CD4-positive, alpha-beta T cell treated with Interleukin-6 for 4 hours (primary cell): ENCODE measurements at regions not wholly inside any gene's neighbourhood (a gene's known extent, or its start where the extent isn't known, plus 50 kb on each side); places are given as distances from the start of the nearest gene placed in this dataset.
A peak's percentile ranks its signal among the peaks of the same experiment; 100 is the strongest.

Source experiments
- DNase-seq: peaks from one replicate; pipeline ENCODE4 v3.0.0-alpha.2; 2020; ENCODE audit warnings: mixed read lengths

GRCh38 chr2:62296832-62297623 is 101.1 kb downstream of the B3GNT2 start:
- DNase-seq, result no peak

GRCh38 chr2:62296034-62296831 is 100.3 kb downstream of the B3GNT2 start:
- DNase-seq, result no peak

GRCh38 chr2:62293490-62294271 is 97.8 kb downstream of the B3GNT2 start:
- DNase-seq, result no peak

GRCh38 chr2:62293151-62293489 is 97.2 kb downstream of the B3GNT2 start:
- DNase-seq, result no peak

- no peak for DNase-seq
Observed at GRCh38 chr2:62292190-62292589, 96.3 kb downstream of the B3GNT2 start.

- no peak for DNase-seq
Observed at GRCh38 chr2:62291517-62292137, 95.7 kb downstream of the B3GNT2 start.

GRCh38 chr2:62291052-62291451 is 95.1 kb downstream of the B3GNT2 start:
- no peak for DNase-seq

GRCh38 chr2:62287899-62288880 is 92.3 kb downstream of the B3GNT2 start:
- DNase-seq, result peak; percentile 66

- no peak for DNase-seq
Observed at GRCh38 chr2:62287282-62287681, 91.4 kb downstream of the B3GNT2 start.

- DNase-seq, result no peak
Observed at GRCh38 chr2:62286089-62286785, 90.3 kb downstream of the B3GNT2 start.

- no peak for DNase-seq
Observed at GRCh38 chr2:62284980-62285379, 89.1 kb downstream of the B3GNT2 start.

- no peak for DNase-seq
Observed at GRCh38 chr2:62284471-62284870, 88.6 kb downstream of the B3GNT2 start.

GRCh38 chr2:62283147-62283546 is 87.2 kb downstream of the B3GNT2 start:
- no peak for DNase-seq

- no peak for DNase-seq
Observed at GRCh38 chr2:62281663-62282062, 85.7 kb downstream of the B3GNT2 start.

GRCh38 chr2:62277688-62278087 is 81.8 kb downstream of the B3GNT2 start:
- no peak for DNase-seq
